ENCODE measurements at regions not wholly inside any gene's neighbourhood (a gene's known extent, or its start where the extent isn't known, plus 50 kb on each side); places are given as distances from the start of the nearest gene placed in this dataset.
A peak's percentile ranks its signal among the peaks of the same experiment; 100 is the strongest.

DNA sequence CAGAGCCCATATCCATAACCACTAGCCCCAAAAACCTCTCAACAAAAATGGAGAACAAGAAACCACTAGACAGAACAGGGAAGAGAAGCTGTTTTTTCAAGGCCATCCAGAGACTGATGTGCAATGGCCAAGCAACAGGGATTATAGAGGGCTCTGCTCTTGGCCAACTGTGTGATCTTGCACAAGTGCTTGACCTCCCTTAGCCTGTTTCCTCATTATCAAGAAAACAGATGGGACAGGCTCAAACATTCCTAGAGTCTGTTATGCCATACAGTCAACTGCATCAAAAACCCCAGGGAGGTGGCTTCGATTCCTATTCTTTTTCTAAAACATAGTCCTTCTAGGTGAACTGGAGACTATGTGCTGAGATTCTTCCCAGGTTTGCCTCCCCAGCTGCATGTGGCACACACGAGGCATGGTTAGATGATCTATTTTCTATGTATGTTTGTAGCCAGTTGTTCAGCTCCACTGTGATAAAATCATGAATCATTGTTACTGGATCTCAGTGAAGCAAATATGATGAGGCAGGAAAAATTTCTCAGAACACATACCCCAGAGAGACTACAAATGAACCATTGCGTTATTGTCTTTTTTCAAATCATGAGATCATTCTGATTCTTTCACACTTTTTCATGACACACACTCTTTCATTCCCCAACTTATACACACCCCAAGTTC, 132.9 kb upstream of the TGFBR2 start:
- peaks cover 12 to 33% of the 10 kb centered on the region in 2 donors for H3K4me1 ChIP-seq (ENCODE audit: control insufficient read depth in 1 of 2, low read depth in 2 of 2)
- ATAC-seq (ENCODE audit: insufficient number of reproducible peaks, low FRiP score, low read depth) (peak; percentile 37), DNase-seq (ENCODE audit: low spot score) (no peak)
- H3K36me3 ChIP-seq = no peaks in the 10 kb centered on the region
- TF ChIP-seq, protein P1, sequence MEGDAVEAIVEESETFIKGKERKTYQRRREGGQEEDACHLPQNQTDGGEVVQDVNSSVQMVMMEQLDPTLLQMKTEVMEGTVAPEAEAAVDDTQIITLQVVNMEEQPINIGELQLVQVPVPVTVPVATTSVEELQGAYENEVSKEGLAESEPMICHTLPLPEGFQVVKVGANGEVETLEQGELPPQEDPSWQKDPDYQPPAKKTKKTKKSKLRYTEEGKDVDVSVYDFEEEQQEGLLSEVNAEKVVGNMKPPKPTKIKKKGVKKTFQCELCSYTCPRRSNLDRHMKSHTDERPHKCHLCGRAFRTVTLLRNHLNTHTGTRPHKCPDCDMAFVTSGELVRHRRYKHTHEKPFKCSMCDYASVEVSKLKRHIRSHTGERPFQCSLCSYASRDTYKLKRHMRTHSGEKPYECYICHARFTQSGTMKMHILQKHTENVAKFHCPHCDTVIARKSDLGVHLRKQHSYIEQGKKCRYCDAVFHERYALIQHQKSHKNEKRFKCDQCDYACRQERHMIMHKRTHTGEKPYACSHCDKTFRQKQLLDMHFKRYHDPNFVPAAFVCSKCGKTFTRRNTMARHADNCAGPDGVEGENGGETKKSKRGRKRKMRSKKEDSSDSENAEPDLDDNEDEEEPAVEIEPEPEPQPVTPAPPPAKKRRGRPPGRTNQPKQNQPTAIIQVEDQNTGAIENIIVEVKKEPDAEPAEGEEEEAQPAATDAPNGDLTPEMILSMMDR (IDR thresholded peaks at IDR 0.05) = no peak
- H3K4me3 ChIP-seq = no peak overlapping the region
- H3K27me3 ChIP-seq (replicated peaks; ENCODE audit: insufficient read depth) = no peaks in the 10 kb centered on the region
- H3K27ac ChIP-seq = peak overlapping the region in 1 of 2 donors; percentile 2
- H3K9me3 ChIP-seq = no peaks in the 10 kb centered on the region

DNA sequence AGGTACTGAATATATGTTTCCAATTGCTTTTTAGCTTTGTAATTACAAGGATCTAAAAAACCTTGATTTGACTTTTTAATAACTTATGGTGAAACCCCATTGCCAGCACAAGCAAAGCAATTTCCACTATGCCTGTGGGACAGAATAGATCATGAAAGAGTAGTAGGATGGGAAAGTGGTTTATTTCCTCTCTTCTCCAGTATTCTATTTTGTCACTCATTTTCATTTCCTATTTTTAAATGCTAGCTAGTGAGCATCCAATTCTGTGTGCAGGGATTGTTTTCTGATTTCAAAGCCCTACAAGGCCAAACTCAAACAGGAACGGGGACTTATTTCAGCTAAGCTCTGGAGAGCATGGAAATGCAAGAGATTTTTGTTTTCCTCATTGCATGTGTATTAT, 132.0 kb upstream of the TGFBR2 start:
- H3K4me1 ChIP-seq (ENCODE audit: control insufficient read depth in 1 of 2, low read depth in 2 of 2) = peaks cover 12 to 37% of the 10 kb centered on the region in 2 donors
- H3K4me3 ChIP-seq = no peak overlapping the region
- TF ChIP-seq, protein P1 (IDR thresholded peaks at IDR 0.05) = no peak
- H3K27me3 ChIP-seq (replicated peaks; ENCODE audit: insufficient read depth) = no peaks in the 10 kb centered on the region
- H3K36me3 ChIP-seq = no peaks in the 10 kb centered on the region
- ATAC-seq (ENCODE audit: insufficient number of reproducible peaks, low FRiP score, low read depth) (no peak), DNase-seq (ENCODE audit: low spot score) (no peak)
- peak overlapping the region in 1 of 2 donors; percentile 2 for H3K27ac ChIP-seq
- no peaks in the 10 kb centered on the region for H3K9me3 ChIP-seq

DNA sequence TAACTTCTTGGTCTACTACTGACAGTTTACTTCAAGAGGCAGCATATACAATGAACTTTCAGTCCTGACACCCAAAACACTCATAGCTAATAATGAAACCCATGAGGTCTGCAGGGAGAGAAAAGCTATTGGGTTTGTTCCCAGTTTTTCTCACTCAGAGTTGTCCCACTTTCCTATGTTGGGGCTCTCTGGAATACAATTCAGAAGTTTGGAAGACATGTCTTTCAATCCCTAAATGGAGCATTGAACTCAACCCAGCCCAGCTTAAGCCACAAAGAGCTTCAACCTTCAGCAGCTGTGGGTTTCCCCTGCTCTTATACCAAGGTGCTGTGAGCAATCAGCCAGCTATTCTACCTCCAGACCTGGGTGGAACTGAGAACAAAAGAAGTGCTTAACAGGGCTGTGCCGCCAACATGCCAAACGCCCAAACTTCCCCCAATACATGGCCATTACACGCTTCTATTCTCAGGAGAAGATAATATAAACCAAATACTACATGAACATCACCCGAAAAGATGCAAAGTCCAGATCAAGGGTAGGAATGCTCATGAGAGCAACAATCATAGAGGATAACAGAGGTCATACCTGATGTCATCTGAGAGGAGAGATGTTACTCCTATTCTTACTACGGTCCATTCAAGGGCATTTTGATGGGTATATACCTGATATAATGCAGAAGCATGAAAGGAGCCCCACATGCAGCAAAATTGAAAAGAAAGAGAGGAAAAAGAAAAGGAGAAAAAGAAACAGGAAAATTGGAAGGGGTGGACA, 131.2 kb upstream of the TGFBR2 start:
- no peaks in the 10 kb centered on the region for H3K36me3 ChIP-seq
- TF ChIP-seq, protein P1 (IDR thresholded peaks at IDR 0.05) = no peak
- H3K9me3 ChIP-seq = no peaks in the 10 kb centered on the region
- no peak for ATAC-seq (ENCODE audit: insufficient number of reproducible peaks, low FRiP score, low read depth)
- no peak overlapping the region for H3K4me3 ChIP-seq
- no peak for DNase-seq (ENCODE audit: low spot score)
- H3K27me3 ChIP-seq (replicated peaks; ENCODE audit: insufficient read depth) = no peaks in the 10 kb centered on the region
- peaks cover 12 to 46% of the 10 kb centered on the region in 2 donors for H3K4me1 ChIP-seq (ENCODE audit: control insufficient read depth in 1 of 2, low read depth in 2 of 2)
- H3K27ac ChIP-seq = no peak overlapping the region

DNA sequence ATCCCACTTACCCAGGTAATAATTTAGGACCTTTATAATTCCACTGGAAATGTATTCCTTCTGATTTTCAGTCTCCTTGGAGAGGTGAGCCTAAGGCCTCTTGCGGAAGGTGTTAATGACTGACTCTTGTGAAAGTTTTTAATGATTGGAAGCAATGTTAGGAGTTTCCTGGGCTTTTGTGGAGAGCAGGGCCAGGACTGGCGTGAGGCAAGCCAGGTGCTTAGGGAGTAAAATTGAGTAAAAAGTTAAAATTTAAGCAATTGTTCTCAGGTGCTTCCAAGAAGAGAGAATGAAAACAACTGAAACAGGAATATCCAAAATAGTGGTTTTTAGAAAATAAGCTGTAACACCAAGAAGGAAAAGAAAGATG, 130.6 kb upstream of the TGFBR2 start:
- ATAC-seq (ENCODE audit: insufficient number of reproducible peaks, low FRiP score, low read depth) = no peak
- DNase-seq (ENCODE audit: low spot score) = no peak
- no peak overlapping the region for H3K27ac ChIP-seq
- TF ChIP-seq, protein P1 (IDR thresholded peaks at IDR 0.05) = no peak
- H3K4me1 ChIP-seq (ENCODE audit: control insufficient read depth in 1 of 2, low read depth in 2 of 2) = peaks cover 8 to 48% of the 10 kb centered on the region in 2 donors
- no peaks in the 10 kb centered on the region for H3K36me3 ChIP-seq
- H3K9me3 ChIP-seq = no peaks in the 10 kb centered on the region
- no peak overlapping the region for H3K4me3 ChIP-seq
- no peaks in the 10 kb centered on the region for H3K27me3 ChIP-seq (replicated peaks; ENCODE audit: insufficient read depth)

DNA sequence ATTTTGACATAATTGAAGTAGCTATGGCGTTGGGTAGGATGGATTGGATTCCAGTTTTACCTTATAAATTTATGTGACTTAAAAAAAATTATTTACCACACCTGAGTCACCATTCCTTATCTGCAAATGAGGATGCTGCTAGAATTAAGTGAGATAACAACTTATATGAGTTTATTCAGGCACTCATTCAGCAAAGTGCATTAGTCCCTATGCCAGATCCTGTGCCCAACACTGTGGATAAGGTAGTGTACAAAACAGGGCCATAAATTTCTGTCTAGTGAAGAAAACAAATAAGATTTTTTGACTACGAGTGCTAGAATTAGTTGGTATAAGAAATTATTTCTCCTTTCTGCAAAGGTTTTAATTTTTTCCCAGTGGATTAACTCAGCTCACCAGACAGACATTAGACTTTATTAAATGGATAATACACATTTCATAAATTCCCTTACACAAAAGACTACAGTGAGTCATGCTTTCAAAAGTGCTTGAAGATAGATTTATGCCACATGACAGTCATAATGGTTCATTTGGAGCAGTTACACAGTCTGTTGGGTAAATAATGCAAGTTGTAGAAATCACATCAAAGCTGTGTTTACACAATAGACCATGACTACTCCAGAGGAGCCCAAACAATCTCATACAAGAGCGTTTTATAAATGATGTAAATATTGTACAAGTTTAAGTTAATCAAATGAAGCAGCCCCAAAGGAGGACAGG, 129.9 kb upstream of the TGFBR2 start:
- TF ChIP-seq, protein P1 (IDR thresholded peaks at IDR 0.05) = no peak
- ATAC-seq (ENCODE audit: insufficient number of reproducible peaks, low FRiP score, low read depth) = no peak

More for the DNA sequence above, 129.9 kb upstream of the TGFBR2 start:
- no peak overlapping the region for H3K4me3 ChIP-seq
- peaks cover 8 to 41% of the 10 kb centered on the region in 2 donors for H3K4me1 ChIP-seq (ENCODE audit: control insufficient read depth in 1 of 2, low read depth in 2 of 2)
- H3K27me3 ChIP-seq (replicated peaks; ENCODE audit: insufficient read depth) = no peaks in the 10 kb centered on the region
- DNase-seq (ENCODE audit: low spot score) = no peak
- no peaks in the 10 kb centered on the region for H3K36me3 ChIP-seq
- no peak overlapping the region for H3K27ac ChIP-seq
- H3K9me3 ChIP-seq = no peaks in the 10 kb centered on the region

All from thoracic aorta (tissue), 2 donors.